Esophagus squamous epithelium (tissue), 5 donors: ENCODE measurements at regions not wholly inside any gene's neighbourhood (a gene's known extent, or its start where the extent isn't known, plus 50 kb on each side); places are given as distances from the start of the nearest gene placed in this dataset.
"Not testable (repeated sequence)": the region's sequence is repeated elsewhere in the genome, so short reads cannot be mapped to it uniquely, and the experiment has no call there.

Experiments used
- DNase-seq: peaks from one replicate; lab custom pipeline; 2025; lab: John Stamatoyannopoulos, UW
- H3K27ac ChIP-seq, 4 donors: fragments of 200-600 bp; sonication (generic); one replicate each; pipeline ENCODE4 v1.5.1; 2016 to 2019; ENCODE audit warnings: mild to moderate bottlenecking in 1 of 4
- H3K27me3 ChIP-seq, 4 donors: fragments of 200-600 bp; sonication (generic); 1 replicate in 3 of 4; 2 replicates in 1 of 4; pipeline versions ENCODE4 v1.5.1 to v1.6.0; 2017 to 2021; ENCODE audit warnings: antibody characterized with exemption in 1 of 4
- H3K36me3 ChIP-seq, 3 donors: fragments of 200-600 bp; sonication (generic); one replicate each; pipeline ENCODE4 v1.5.1; 2016 to 2019
- H3K4me1 ChIP-seq, 3 donors: fragments of 200-600 bp; sonication (generic); one replicate each; pipeline ENCODE4 v1.5.1; 2017 to 2019
- H3K4me3 ChIP-seq, 4 donors: fragments of 200-600 bp; sonication (generic); 1 replicate in 3 of 4; 2 replicates in 1 of 4; pipeline ENCODE4 v1.5.1; 2016 to 2019; ENCODE audit warnings: mild to moderate bottlenecking in 2 of 4, moderate library complexity in 1 of 4
- H3K9me3 ChIP-seq, 3 donors: fragments of 200-600 bp; sonication (generic); one replicate each; pipeline ENCODE4 v1.5.1; 2016 to 2019
- CTCF ChIP-seq, 6 experiments: fragments of 450-650 bp in 4 of 6; fragments of 200-600 bp in 2 of 6; sonication (generic) in 2 of 6; IDR thresholded peaks; one replicate each; pipeline ENCODE4 v1.5.1; 2016 to 2019; ENCODE audit warnings: antibody characterized with exemption in 6 of 6, mild to moderate bottlenecking in 4 of 6, moderate library complexity in 4 of 6
- POLR2A ChIP-seq, 4 donors: fragments of 450-650 bp; IDR thresholded peaks; one replicate each; pipeline ENCODE4 v1.6.1; 2017; ENCODE audit warnings: antibody characterized with exemption in 4 of 4, mild to moderate bottlenecking in 4 of 4, moderate library complexity in 3 of 4
- WGBS, 2 donors: methylation state at CpG; one replicate each; pipeline ENCODE4 v1.1.5; 2018; 5-methylcytosine and 5-hydroxymethylcytosine counted together
- intact Hi-C: fragments of 100-400 bp; cut with DNase I; formaldehyde crosslinking; loops from one replicate; pipeline ENCODE4 v1.15.0; 2022
- donor health status: DM: yes; HTN: yes; CAD: no.

- TF ChIP-seq POLR2A (IDR thresholded peaks at IDR 0.05) (no peak), CTCF (IDR thresholded peaks at IDR 0.05) (no peak)
- Histone ChIP-seq H3K27me3 (no peaks in the 10 kb centered on the region), H3K4me1 (no peaks in the 10 kb centered on the region), H3K27ac (no peak overlapping the region), H3K36me3 (no peaks in the 10 kb centered on the region), H3K9me3 (no peaks in the 10 kb centered on the region), H3K4me3 (no peak overlapping the region)
- 83 to 89% methylated on average over 2 of the region's 2 CpGs for WGBS, 2 donors
- intact Hi-C loops = no loop called here
- DNase-seq = no peak
Measured at GRCh38 chr6:77263003-77263402, 200.3 kb downstream of the HTR1B start.

- H3K4me1 ChIP-seq, H3K27me3 ChIP-seq, DNase-seq, H3K36me3 ChIP-seq, H3K27ac ChIP-seq, intact Hi-C loops, H3K9me3 ChIP-seq, H3K4me3 ChIP-seq: not testable (repeated sequence)
- WGBS, 2 donors = 62 to 94% methylated on average over 3 to 6 of the region's 7 CpGs
Measured at GRCh38 chr6:77251801-77252200, 211.5 kb downstream of the HTR1B start.

GRCh38 chr6:77249560-77249959, 213.7 kb downstream of the HTR1B start:
- H3K4me3 ChIP-seq = no peak overlapping the region
- no peaks in the 10 kb centered on the region for H3K4me1 ChIP-seq
- no peaks in the 10 kb centered on the region for H3K9me3 ChIP-seq
- TF ChIP-seq POLR2A (IDR thresholded peaks at IDR 0.05) = no peak
- no peak for TF ChIP-seq CTCF (IDR thresholded peaks at IDR 0.05)
- no peak for DNase-seq
- no peaks in the 10 kb centered on the region for H3K36me3 ChIP-seq
- no peak overlapping the region for H3K27ac ChIP-seq
- intact Hi-C loops = no loop called here
- WGBS, 2 donors = 59 to 63% methylated on average over 1 of the region's 1 CpG
- no peaks in the 10 kb centered on the region for H3K27me3 ChIP-seq

- 56 to 60% methylated on average over 2 of the region's 2 CpGs for WGBS, 2 donors
- no peaks in the 10 kb centered on the region for H3K9me3 ChIP-seq
Measured at GRCh38 chr6:77245026-77245425, 218.3 kb downstream of the HTR1B start.

GRCh38 chr6:77231438-77232305, 231.6 kb downstream of the HTR1B start:
- H3K9me3 ChIP-seq = no peaks in the 10 kb centered on the region
- no peak overlapping the region for H3K4me3 ChIP-seq
- 39 to 56% methylated on average over 1 of the region's 1 CpG for WGBS, 2 donors
- no peak overlapping the region for H3K27ac ChIP-seq
- no peaks in the 10 kb centered on the region for H3K4me1 ChIP-seq
- DNase-seq = no peak
- no peak for TF ChIP-seq CTCF (IDR thresholded peaks at IDR 0.05)
- no peak for TF ChIP-seq POLR2A (IDR thresholded peaks at IDR 0.05)
- H3K36me3 ChIP-seq = no peaks in the 10 kb centered on the region
- H3K27me3 ChIP-seq = no peaks in the 10 kb centered on the region
- intact Hi-C loops = no loop called here

More at GRCh38 chr6:77245026-77245425, 218.3 kb downstream of the HTR1B start:
- no peak overlapping the region for H3K4me3 ChIP-seq
- TF ChIP-seq POLR2A (IDR thresholded peaks at IDR 0.05) = no peak
- intact Hi-C loops = no loop called here
- H3K36me3 ChIP-seq = no peaks in the 10 kb centered on the region
- H3K27me3 ChIP-seq = no peaks in the 10 kb centered on the region
- no peak for DNase-seq
- H3K27ac ChIP-seq = no peak overlapping the region
- no peaks in the 10 kb centered on the region for H3K4me1 ChIP-seq

GRCh38 chr6:77228279-77228678, 235.0 kb downstream of the HTR1B start:
- TF ChIP-seq CTCF (IDR thresholded peaks at IDR 0.05) (no peak), POLR2A (IDR thresholded peaks at IDR 0.05) (no peak)
- H3K9me3 ChIP-seq = no peaks in the 10 kb centered on the region
- H3K27me3 ChIP-seq = no peaks in the 10 kb centered on the region
- intact Hi-C loops = no loop called here
- no peaks in the 10 kb centered on the region for H3K36me3 ChIP-seq
- H3K4me1 ChIP-seq = no peaks in the 10 kb centered on the region
- H3K4me3 ChIP-seq = no peak overlapping the region
- no peak for DNase-seq
- H3K27ac ChIP-seq = no peak overlapping the region
